ENCODE measurements at regions not wholly inside any gene's neighbourhood (a gene's known extent, or its start where the extent isn't known, plus 50 kb on each side); places are given as distances from the start of the nearest gene placed in this dataset.
"Not testable (repeated sequence)": the region's sequence is repeated elsewhere in the genome, so short reads cannot be mapped to it uniquely, and the experiment has no call there.

DNA sequence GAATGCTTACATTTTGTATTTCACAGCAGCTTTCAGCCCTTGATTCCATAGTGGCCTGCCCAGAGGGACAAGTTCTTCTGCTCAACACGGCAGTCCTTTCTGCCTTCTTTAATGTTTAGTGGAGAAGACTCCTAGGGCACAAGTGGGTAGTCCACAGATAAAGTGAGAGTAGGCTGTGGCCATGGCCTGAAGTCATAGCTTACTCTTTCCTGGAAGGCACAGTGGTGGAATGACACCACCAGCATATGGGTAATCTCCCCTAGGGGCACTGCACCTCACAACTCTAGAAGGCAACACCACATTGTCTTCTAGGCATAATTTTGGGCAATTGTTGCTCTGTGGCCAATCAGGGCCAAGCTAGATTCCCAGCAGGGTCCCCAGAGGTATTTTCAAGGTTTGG, 155.4 kb upstream of the MAMLD1 start:
- H3K36me3 ChIP-seq (ENCODE audit: insufficient read depth, low read length), result no peaks in the 10 kb centered on the region
- no peak overlapping the region for H2AFZ ChIP-seq (ENCODE audit: low read length, unreplicated experiment)
- no peaks in the 10 kb centered on the region for H3K27me3 ChIP-seq (ENCODE audit: insufficient read depth, low read length)
- peaks cover 17% of the 10 kb centered on the region for H3K4me1 ChIP-seq (ENCODE audit: control insufficient read depth, insufficient read depth, low read length, unreplicated experiment)
- H3K79me2 ChIP-seq (ENCODE audit: control insufficient read depth, insufficient read depth, low read length, unreplicated experiment), result no peaks in the 10 kb centered on the region
- no peak overlapping the region for H3K27ac ChIP-seq (ENCODE audit: low read depth, low read length)
- no peak overlapping the region for H3K4me3 ChIP-seq (ENCODE audit: low read depth, low read length)

DNA sequence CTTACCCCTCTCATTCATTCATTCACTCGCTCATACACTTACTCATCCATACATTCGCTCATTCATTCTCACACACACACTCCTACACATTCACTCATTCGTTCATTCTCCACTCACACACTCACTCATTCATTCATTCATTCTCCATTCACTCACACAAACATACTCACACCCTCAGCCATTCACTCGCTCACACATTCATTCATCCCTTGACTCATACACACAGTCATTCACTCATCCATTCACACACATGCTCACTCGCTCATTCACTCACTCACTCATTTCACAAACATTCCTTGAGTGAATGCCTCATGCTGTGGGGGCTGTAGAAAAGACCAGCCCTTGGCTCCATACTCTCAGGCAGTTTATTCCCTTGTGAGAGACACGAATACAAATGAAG, 151.1 kb upstream of the MAMLD1 start:
- H3K4me3 ChIP-seq (ENCODE audit: low read depth, low read length), result no peak overlapping the region
- H3K27me3 ChIP-seq (ENCODE audit: insufficient read depth, low read length), result no peaks in the 10 kb centered on the region
- H3K4me1 ChIP-seq (ENCODE audit: control insufficient read depth, insufficient read depth, low read length, unreplicated experiment), result peaks cover 4% of the 10 kb centered on the region
- no peak overlapping the region for H2AFZ ChIP-seq (ENCODE audit: low read length, unreplicated experiment)
- H3K79me2 ChIP-seq (ENCODE audit: control insufficient read depth, insufficient read depth, low read length, unreplicated experiment), result no peaks in the 10 kb centered on the region
- no peaks in the 10 kb centered on the region for H3K36me3 ChIP-seq (ENCODE audit: insufficient read depth, low read length)
- H3K27ac ChIP-seq (ENCODE audit: low read depth, low read length), result no peak overlapping the region

DNA sequence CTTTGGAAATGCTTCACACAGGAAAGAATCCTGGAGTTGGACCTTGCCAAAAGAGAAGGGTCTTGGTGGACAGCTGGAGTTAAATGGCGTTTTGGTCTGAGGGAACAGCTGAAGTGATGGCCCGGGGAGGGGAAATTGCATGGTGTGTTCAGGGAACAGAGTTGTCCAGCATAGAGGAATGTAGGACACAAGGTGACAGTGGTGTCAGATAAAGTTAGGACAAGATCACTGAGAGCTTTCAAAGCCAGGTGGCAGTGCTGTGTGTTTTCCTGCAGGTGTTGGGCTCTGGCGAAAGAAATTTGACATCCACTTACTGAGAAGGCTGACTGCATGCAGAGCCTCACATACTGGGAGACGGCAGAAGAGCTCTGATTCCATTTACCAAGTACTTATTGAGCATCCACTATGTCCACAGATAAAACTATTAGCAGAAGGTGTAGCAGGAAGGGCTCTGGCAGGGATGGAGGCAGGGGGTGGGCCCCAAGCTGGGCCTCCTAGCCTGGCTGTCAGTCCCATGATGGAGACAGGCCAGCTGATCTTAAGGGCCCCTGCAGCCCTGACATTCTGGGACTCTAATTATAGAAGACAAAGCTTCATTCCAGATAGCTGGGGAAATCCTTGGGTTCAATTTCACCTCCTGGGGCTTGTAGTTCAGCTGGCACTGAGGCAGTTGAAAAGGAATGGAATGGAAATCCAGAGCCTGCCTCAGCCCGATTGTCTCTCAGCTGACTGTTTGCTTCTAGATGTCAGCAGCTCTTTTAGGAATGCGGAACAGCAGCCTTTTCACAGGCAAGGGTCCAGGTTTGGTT, 150.2 kb upstream of the MAMLD1 start:
- H3K79me2 ChIP-seq (ENCODE audit: control insufficient read depth, insufficient read depth, low read length, unreplicated experiment), result no peaks in the 10 kb centered on the region
- H3K27me3 ChIP-seq (ENCODE audit: insufficient read depth, low read length), result no peaks in the 10 kb centered on the region
- no peak overlapping the region for H3K4me3 ChIP-seq (ENCODE audit: low read depth, low read length)
- no peaks in the 10 kb centered on the region for H3K36me3 ChIP-seq (ENCODE audit: insufficient read depth, low read length)
- H3K27ac ChIP-seq (ENCODE audit: low read depth, low read length), result no peak overlapping the region
- no peak overlapping the region for H2AFZ ChIP-seq (ENCODE audit: low read length, unreplicated experiment)
- H3K4me1 ChIP-seq (ENCODE audit: control insufficient read depth, insufficient read depth, low read length, unreplicated experiment), result peaks cover 4% of the 10 kb centered on the region

DNA sequence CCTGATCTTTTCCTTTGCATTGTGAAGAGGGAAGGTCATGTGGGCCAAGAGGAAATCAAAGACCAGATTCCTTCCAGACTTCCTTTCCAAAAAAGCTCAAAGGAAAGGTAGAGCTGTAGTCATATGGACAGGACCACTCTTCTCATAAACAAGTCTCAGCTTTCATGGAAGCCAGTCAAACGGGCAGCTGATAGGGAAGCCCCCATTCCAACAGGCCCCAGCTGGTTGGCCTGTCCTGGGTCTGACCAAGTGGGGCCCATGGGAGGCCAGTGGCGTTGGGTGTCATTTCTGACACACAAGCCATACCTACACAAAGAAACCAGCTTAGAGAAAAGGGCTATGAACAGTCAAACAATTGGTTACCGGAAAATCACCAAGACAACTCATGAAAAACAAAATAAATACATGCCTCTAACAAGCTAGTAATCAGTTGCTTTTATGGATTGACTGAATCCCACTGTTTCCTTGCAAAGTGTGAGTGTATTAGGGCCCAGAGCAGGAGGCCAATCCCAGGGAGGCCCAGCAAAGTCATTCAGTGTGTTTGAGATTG, 149.6 kb upstream of the MAMLD1 start:
- Histone ChIP-seq H3K4me3 (ENCODE audit: low read depth, low read length) (no peak overlapping the region), H3K4me1 (ENCODE audit: control insufficient read depth, insufficient read depth, low read length, unreplicated experiment) (peaks cover 4% of the 10 kb centered on the region), H3K36me3 (ENCODE audit: insufficient read depth, low read length) (no peaks in the 10 kb centered on the region), H3K79me2 (ENCODE audit: control insufficient read depth, insufficient read depth, low read length, unreplicated experiment) (no peaks in the 10 kb centered on the region), H3K27me3 (ENCODE audit: insufficient read depth, low read length) (no peaks in the 10 kb centered on the region), H2AFZ (ENCODE audit: low read length, unreplicated experiment) (no peak overlapping the region), H3K27ac (ENCODE audit: low read depth, low read length) (no peak overlapping the region)

DNA sequence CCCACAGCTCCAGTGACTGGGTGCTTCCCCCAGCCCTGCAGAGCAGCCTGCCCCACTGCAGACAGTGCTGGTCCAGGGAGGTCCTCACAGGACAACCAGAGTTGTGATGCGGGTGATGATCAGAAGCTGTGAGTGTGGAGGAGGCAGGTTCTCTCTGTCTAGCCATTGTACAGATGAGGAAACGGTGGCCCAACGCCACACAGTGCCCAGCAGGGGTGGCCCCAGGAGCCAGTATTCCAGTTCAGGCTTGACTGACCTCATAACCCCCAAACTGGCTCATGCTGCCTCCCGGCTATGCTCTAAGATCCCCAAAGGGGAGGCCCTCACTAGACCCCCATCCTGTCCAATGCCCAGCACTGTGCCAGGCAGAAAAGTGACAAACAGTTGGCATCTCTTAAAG, 147.1 kb upstream of the MAMLD1 start:
- not testable (repeated sequence) for H3K4me3 ChIP-seq (ENCODE audit: low read depth, low read length); H3K4me1 ChIP-seq (ENCODE audit: control insufficient read depth, insufficient read depth, low read length, unreplicated experiment); H3K27ac ChIP-seq (ENCODE audit: low read depth, low read length); H3K36me3 ChIP-seq (ENCODE audit: insufficient read depth, low read length); H3K79me2 ChIP-seq (ENCODE audit: control insufficient read depth, insufficient read depth, low read length, unreplicated experiment); H2AFZ ChIP-seq (ENCODE audit: low read length, unreplicated experiment); H3K27me3 ChIP-seq (ENCODE audit: insufficient read depth, low read length)

DNA sequence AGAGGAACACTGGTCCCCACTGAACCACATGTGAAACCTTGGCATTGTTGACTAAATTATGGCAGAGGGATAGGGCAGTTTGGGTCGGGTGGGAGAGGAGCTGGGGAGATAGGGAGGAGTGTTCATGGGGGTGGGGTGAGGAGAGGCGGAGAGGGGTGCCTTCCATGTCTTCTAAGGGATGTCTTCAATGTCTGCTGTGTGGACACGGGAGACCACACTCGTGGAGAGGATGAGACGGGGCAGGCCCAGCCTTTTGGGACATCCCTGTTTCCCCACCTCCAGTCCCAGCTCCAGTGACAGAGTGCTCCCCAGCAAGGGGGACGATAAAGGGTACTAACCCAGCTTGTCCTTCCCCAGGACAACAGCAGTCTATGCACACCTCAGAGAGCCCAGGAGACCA, 146.4 kb upstream of the MAMLD1 start:
- H3K27me3 ChIP-seq (ENCODE audit: insufficient read depth, low read length), result no peaks in the 10 kb centered on the region
- no peak overlapping the region for H3K4me3 ChIP-seq (ENCODE audit: low read depth, low read length)
- H2AFZ ChIP-seq (ENCODE audit: low read length, unreplicated experiment), result no peak overlapping the region
- H3K27ac ChIP-seq (ENCODE audit: low read depth, low read length), result no peak overlapping the region
- no peaks in the 10 kb centered on the region for H3K79me2 ChIP-seq (ENCODE audit: control insufficient read depth, insufficient read depth, low read length, unreplicated experiment)
- H3K4me1 ChIP-seq (ENCODE audit: control insufficient read depth, insufficient read depth, low read length, unreplicated experiment), result peaks cover 7% of the 10 kb centered on the region
- no peaks in the 10 kb centered on the region for H3K36me3 ChIP-seq (ENCODE audit: insufficient read depth, low read length)

DNA sequence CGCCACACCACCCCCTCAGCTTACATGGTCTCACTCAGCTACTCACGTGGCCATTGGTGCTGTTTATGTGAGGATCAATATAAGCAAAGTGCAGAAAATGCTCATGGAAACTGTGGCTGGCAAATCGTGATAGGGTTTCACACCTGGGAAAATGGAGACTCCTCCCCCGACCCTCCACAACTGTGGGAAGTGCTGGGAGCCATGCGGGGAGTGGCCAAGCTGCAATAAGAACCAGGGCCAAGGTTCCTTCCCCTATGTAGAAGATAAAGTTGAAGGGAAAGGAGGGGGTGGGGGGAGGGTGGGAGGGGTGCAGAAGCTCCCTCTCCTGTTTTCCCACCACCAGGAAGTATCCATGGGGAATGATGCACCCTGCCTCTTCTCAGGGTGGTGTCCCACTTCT, 145.5 kb upstream of the MAMLD1 start:
- no peak overlapping the region for H3K27ac ChIP-seq (ENCODE audit: low read depth, low read length)
- H3K36me3 ChIP-seq (ENCODE audit: insufficient read depth, low read length), result no peaks in the 10 kb centered on the region
- peaks cover 3% of the 10 kb centered on the region for H3K4me1 ChIP-seq (ENCODE audit: control insufficient read depth, insufficient read depth, low read length, unreplicated experiment)
- no peaks in the 10 kb centered on the region for H3K79me2 ChIP-seq (ENCODE audit: control insufficient read depth, insufficient read depth, low read length, unreplicated experiment)
- no peak overlapping the region for H2AFZ ChIP-seq (ENCODE audit: low read length, unreplicated experiment)
- H3K4me3 ChIP-seq (ENCODE audit: low read depth, low read length), result no peak overlapping the region
- H3K27me3 ChIP-seq (ENCODE audit: insufficient read depth, low read length), result no peaks in the 10 kb centered on the region

DNA sequence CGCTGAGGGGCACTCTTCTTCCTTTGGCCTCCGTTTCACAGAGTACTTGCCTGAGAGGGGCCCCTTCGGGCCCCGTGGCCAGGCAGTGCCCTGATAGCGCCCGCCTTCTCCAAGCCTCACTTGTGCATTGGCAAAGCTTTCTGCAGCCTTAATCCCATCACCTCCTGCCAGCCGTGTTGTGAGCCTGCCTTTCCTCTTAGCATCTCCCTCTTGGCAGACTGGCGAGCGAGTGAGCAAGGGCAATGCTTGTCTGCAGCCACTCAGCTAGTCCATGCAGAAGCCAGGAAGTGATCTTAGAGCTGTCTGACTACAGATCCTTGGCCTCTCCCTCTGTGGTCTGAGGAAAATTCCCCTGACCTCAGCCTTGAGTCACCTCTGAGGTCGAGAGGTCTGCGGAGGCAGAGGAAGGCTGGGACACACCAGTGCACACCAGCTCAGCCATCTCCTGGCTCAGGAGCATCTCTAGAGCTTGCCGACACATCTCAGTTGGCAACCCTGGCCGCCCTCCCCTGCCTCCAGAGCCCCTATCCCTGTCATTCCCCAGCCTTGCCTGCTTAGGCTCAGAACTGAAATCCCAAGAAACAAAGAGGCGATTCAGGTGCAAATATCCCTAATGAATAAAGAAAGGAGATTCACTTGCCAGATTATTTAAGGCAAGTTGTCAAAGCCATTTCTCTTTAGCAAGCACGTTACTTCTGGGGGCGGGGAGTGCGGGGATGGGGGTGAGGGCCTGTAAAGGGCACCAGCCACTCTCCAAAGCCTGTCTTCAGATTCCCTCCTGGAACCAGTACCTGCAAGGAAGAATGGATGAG, 143.5 kb upstream of the MAMLD1 start:
- Histone ChIP-seq H2AFZ (ENCODE audit: low read length, unreplicated experiment) (no peak overlapping the region), H3K27me3 (ENCODE audit: insufficient read depth, low read length) (no peaks in the 10 kb centered on the region), H3K36me3 (ENCODE audit: insufficient read depth, low read length) (no peaks in the 10 kb centered on the region), H3K4me3 (ENCODE audit: low read depth, low read length) (no peak overlapping the region), H3K79me2 (ENCODE audit: control insufficient read depth, insufficient read depth, low read length, unreplicated experiment) (no peaks in the 10 kb centered on the region), H3K27ac (ENCODE audit: low read depth, low read length) (no peak overlapping the region), H3K4me1 (ENCODE audit: control insufficient read depth, insufficient read depth, low read length, unreplicated experiment) (peaks cover 3% of the 10 kb centered on the region)

DNA sequence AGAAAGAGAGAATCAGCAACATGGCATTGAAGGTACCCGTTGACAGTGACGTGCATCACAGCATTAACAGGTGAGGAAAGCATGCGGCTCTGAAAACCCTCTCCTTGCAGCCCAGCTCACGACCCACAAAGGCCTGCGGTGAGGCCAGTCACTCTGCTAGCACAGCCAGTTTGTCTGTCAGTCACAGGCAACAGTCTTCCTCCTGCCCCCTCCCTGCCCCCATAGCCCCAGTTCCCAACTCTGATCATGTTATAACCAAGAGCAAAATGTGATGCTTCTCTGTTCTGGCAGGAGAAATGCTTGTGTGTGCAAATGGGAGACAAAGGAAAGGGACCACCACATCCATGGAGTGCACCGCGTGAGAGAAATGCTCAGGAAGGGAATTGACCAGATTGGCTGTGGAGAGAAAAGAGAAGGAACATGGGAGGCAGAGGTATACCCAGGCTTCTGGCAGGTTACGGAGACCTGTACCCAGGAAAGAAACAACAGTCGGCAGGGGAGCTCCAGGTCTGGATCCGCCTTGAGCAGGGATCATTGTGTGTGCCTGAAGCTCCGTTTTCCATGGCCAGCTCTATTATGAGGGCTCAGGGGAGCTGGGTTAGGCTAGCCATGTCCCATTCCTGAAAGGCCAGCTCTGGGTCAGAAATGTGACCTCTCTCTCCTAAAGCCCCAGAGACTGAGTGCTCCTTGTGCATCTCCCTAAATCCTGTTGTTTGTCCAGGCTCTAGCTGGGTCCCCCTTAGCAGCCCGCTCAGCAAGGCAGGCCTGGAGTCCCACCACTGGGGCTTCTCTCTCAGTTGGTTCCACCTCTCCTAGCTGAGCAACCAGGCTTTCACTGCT, 139.7 kb upstream of the MAMLD1 start:
- Histone ChIP-seq H3K27me3 (ENCODE audit: insufficient read depth, low read length) (no peaks in the 10 kb centered on the region), H3K4me3 (ENCODE audit: low read depth, low read length) (no peak overlapping the region), H3K79me2 (ENCODE audit: control insufficient read depth, insufficient read depth, low read length, unreplicated experiment) (no peaks in the 10 kb centered on the region), H2AFZ (ENCODE audit: low read length, unreplicated experiment) (no peak overlapping the region), H3K4me1 (ENCODE audit: control insufficient read depth, insufficient read depth, low read length, unreplicated experiment) (peaks cover 3% of the 10 kb centered on the region), H3K36me3 (ENCODE audit: insufficient read depth, low read length) (no peaks in the 10 kb centered on the region), H3K27ac (ENCODE audit: low read depth, low read length) (no peak overlapping the region)

DNA sequence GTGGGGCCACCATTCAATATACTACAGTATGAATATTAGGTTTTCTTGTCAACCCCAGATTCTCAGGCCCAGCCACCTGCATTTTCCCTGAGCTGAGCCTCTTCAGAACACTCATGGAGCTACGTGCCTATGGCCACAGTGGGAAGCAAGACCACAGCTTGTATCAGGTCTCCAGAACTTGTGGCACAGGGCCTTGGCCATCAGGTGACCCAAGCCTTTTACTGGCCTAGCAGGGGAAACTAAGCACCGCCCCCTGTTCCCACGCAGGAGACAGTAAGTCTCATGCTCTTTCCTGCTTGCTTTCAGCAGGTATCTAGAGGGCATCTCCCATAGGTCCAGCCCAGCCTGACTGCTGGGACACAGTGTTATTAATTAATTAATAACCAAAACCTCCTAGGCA, 138.4 kb upstream of the MAMLD1 start:
- H2AFZ ChIP-seq (ENCODE audit: low read length, unreplicated experiment), result no peak overlapping the region
- H3K4me1 ChIP-seq (ENCODE audit: control insufficient read depth, insufficient read depth, low read length, unreplicated experiment), result no peaks in the 10 kb centered on the region
- H3K4me3 ChIP-seq (ENCODE audit: low read depth, low read length), result no peak overlapping the region
- no peaks in the 10 kb centered on the region for H3K27me3 ChIP-seq (ENCODE audit: insufficient read depth, low read length)
- H3K79me2 ChIP-seq (ENCODE audit: control insufficient read depth, insufficient read depth, low read length, unreplicated experiment), result no peaks in the 10 kb centered on the region
- no peaks in the 10 kb centered on the region for H3K36me3 ChIP-seq (ENCODE audit: insufficient read depth, low read length)
- H3K27ac ChIP-seq (ENCODE audit: low read depth, low read length), result no peak overlapping the region
